AG04449 (cell line): ENCODE measurements at regions not wholly inside any gene's neighbourhood (a gene's known extent, or its start where the extent isn't known, plus 50 kb on each side); places are given as distances from the start of the nearest gene placed in this dataset.

Source experiments
- CTCF ChIA-PET: fragments of 350-600 bp; formaldehyde crosslinking; extraction: SDS; loops from one replicate; lab custom pipeline; 2021; ENCODE audit warnings: antibody characterized with exemption; lab: Yijun Ruan, JAX
- POLR2A ChIA-PET: fragments of 400-600, 350-600 bp; formaldehyde crosslinking; extraction: SDS; loops from one replicate; lab custom pipeline; 2020; ENCODE audit warnings: antibody characterized with exemption, inconsistent platforms; lab: Yijun Ruan, JAX
- DNase-seq: peaks from one replicate; pipeline ENCODE4 v3.0.0-alpha.2; 2010; ENCODE audit warnings: low read depth, low spot score
- H3K4me3 ChIP-seq: 2 replicates; pipeline ENCODE4 v1.5.1; 2011; ENCODE audit warnings: low read depth, mild to moderate bottlenecking, control low read depth, low read length
- CTCF ChIP-seq: IDR thresholded peaks from one replicate; pipeline ENCODE4 v1.5.1; 2011; ENCODE audit warnings: mild to moderate bottlenecking, moderate library complexity, low read length, control low read depth, inconsistent platforms; ENCODE audit not compliant: insufficient read depth; ENCODE audit errors: missing control alignments

- TF ChIP-seq CTCF = no peak
- POLR2A ChIA-PET = no interaction called here
- CTCF ChIA-PET = no interaction called here
- no peak for DNase-seq
- no peak overlapping the region for H3K4me3 ChIP-seq
These were observed 53.3 kb upstream of the STT3B start for GRCh38 chr3:31479431-31479830.

- ChIA-PET CTCF (no interaction called here), POLR2A (no interaction called here)
- TF ChIP-seq CTCF = no peak
- no peak overlapping the region for H3K4me3 ChIP-seq
- no peak for DNase-seq
These were observed 51.0 kb upstream of the STT3B start for GRCh38 chr3:31481697-31482096.

- DNase-seq = no peak
- POLR2A ChIA-PET = no interaction called here
- CTCF ChIA-PET = interaction anchor here (0.6 kb wide), 1 partner anchor 33 kb away, joined by 4 read pairs; no protein-coding TSS in a partner anchor
- H3K4me3 ChIP-seq = no peak overlapping the region
- no peak for TF ChIP-seq CTCF
These were observed 50.1 kb upstream of the STT3B start for GRCh38 chr3:31482493-31483200.
